Tibial nerve (tissue), 4 donors: ENCODE measurements at regions not wholly inside any gene's neighbourhood (a gene's known extent, or its start where the extent isn't known, plus 50 kb on each side); places are given as distances from the start of the nearest gene placed in this dataset.
"Not testable (repeated sequence)": the region's sequence is repeated elsewhere in the genome, so short reads cannot be mapped to it uniquely, and the experiment has no call there.

ENCODE experiments used
- DNase-seq, 2 donors: peaks; one replicate each; pipeline ENCODE4 v3.0.0-alpha.2; 2019; ENCODE audit warnings: low spot score in 2 of 2
- H3K27ac ChIP-seq, 4 donors: fragments of 200-600 bp; sonication (generic) in 3 of 4; one replicate each; pipeline ENCODE4 v1.5.1; 2017 to 2019; ENCODE audit warnings: mild to moderate bottlenecking in 1 of 4
- H3K27me3 ChIP-seq, 2 donors: fragments of 200-600 bp; sonication (generic) in 1 of 2; one replicate each; pipeline versions ENCODE4 v1.5.1 to v1.6.0; 2017 to 2019
- H3K36me3 ChIP-seq, 3 donors: fragments of 200-600 bp; sonication (generic); one replicate each; pipeline ENCODE4 v1.5.1; 2018 to 2019
- H3K4me1 ChIP-seq, 4 donors: fragments of 200-600 bp; sonication (generic) in 3 of 4; one replicate each; pipeline ENCODE4 v1.5.1; 2017 to 2019
- H3K4me3 ChIP-seq, 4 donors: fragments of 200-600 bp; sonication (generic) in 3 of 4; one replicate each; pipeline ENCODE4 v1.5.1; 2017 to 2019; ENCODE audit warnings: mild to moderate bottlenecking in 1 of 4, moderate library complexity in 1 of 4
- H3K9me3 ChIP-seq, 4 donors: fragments of 200-600 bp; sonication (generic) in 3 of 4; one replicate each; pipeline ENCODE4 v1.5.1; 2017 to 2019
- CTCF ChIP-seq, 5 experiments: fragments of 200-600 bp in 3 of 5; fragments of 450-650 bp in 2 of 5; sonication (generic) in 3 of 5; IDR thresholded peaks; one replicate each; pipeline ENCODE4 v1.5.1; 2016 to 2019; ENCODE audit warnings: antibody characterized with exemption in 5 of 5, mild to moderate bottlenecking in 3 of 5, moderate library complexity in 2 of 5
- EP300 ChIP-seq, 2 donors: sonication (generic); formaldehyde crosslinking; IDR thresholded peaks; one replicate each; pipeline ENCODE4 v1.6.1; 2017; ENCODE audit warnings: antibody characterized with exemption in 2 of 2, mild to moderate bottlenecking in 1 of 2
- POLR2A ChIP-seq, 2 donors: fragments of 450-650 bp; IDR thresholded peaks; one replicate each; pipeline ENCODE4 v1.6.1; 2017; ENCODE audit warnings: antibody characterized with exemption in 2 of 2, mild to moderate bottlenecking in 2 of 2, moderate library complexity in 2 of 2
- WGBS, 2 donors: methylation state at CpG; one replicate each; pipeline ENCODE4 v1.1.5; 2018; 5-methylcytosine and 5-hydroxymethylcytosine counted together

- H3K9me3 ChIP-seq, result no peaks in the 10 kb centered on the region
- 54 to 60% methylated on average over 3 of the region's 3 CpGs for WGBS, 2 donors
- H3K4me1 ChIP-seq, result no peaks in the 10 kb centered on the region
- no peak for TF ChIP-seq POLR2A (IDR thresholded peaks at IDR 0.05)
- no peak for TF ChIP-seq EP300 (IDR thresholded peaks at IDR 0.05)
- no peak for TF ChIP-seq CTCF (IDR thresholded peaks at IDR 0.05)
- no peak for DNase-seq
- no peaks in the 10 kb centered on the region for H3K36me3 ChIP-seq
- H3K4me3 ChIP-seq, result no peak overlapping the region
- no peaks in the 10 kb centered on the region for H3K27me3 ChIP-seq
- no peak overlapping the region for H3K27ac ChIP-seq
These were observed 126.6 kb downstream of the HNRNPD start for GRCh38 chr4:82247171-82247570.

- no peak overlapping the region for H3K27ac ChIP-seq
- WGBS, 2 donors, result 85 to 90% methylated on average over 2 of the region's 2 CpGs
- no peak overlapping the region for H3K4me3 ChIP-seq
- H3K4me1 ChIP-seq, result no peaks in the 10 kb centered on the region
- no peak for TF ChIP-seq POLR2A (IDR thresholded peaks at IDR 0.05)
- no peak for TF ChIP-seq EP300 (IDR thresholded peaks at IDR 0.05)
- no peak for TF ChIP-seq CTCF (IDR thresholded peaks at IDR 0.05)
- no peak for DNase-seq
- no peaks in the 10 kb centered on the region for H3K9me3 ChIP-seq
- H3K36me3 ChIP-seq, result no peaks in the 10 kb centered on the region
- no peaks in the 10 kb centered on the region for H3K27me3 ChIP-seq
These were observed 132.3 kb downstream of the HNRNPD start for GRCh38 chr4:82241534-82241933.

- no peaks in the 10 kb centered on the region for H3K27me3 ChIP-seq
- no peaks in the 10 kb centered on the region for H3K4me1 ChIP-seq
- H3K9me3 ChIP-seq, result no peaks in the 10 kb centered on the region
- H3K27ac ChIP-seq, result no peak overlapping the region
- no peak for DNase-seq
- no peak for TF ChIP-seq CTCF (IDR thresholded peaks at IDR 0.05)
- TF ChIP-seq EP300 (IDR thresholded peaks at IDR 0.05), result no peak
- no peak for TF ChIP-seq POLR2A (IDR thresholded peaks at IDR 0.05)
- WGBS, 2 donors, result 94% methylated on average over 7 of the region's 7 CpGs
- no peak overlapping the region for H3K4me3 ChIP-seq
- no peaks in the 10 kb centered on the region for H3K36me3 ChIP-seq
These were observed 133.4 kb downstream of the HNRNPD start for GRCh38 chr4:82240410-82240809.

GRCh38 chr4:82237142-82237541 lies 136.6 kb downstream of the HNRNPD start:
- not testable (repeated sequence) for H3K4me3 ChIP-seq, H3K4me1 ChIP-seq, H3K36me3 ChIP-seq, DNase-seq, H3K9me3 ChIP-seq, H3K27ac ChIP-seq, H3K27me3 ChIP-seq
- WGBS, 2 donors, result 73 to 83% methylated on average over 1 of the region's 1 CpG

- no peaks in the 10 kb centered on the region for H3K4me1 ChIP-seq
- DNase-seq, result no peak
- H3K9me3 ChIP-seq, result no peaks in the 10 kb centered on the region
- no peaks in the 10 kb centered on the region for H3K36me3 ChIP-seq
- TF ChIP-seq CTCF (IDR thresholded peaks at IDR 0.05), result no peak
- TF ChIP-seq EP300 (IDR thresholded peaks at IDR 0.05), result no peak
- no peak for TF ChIP-seq POLR2A (IDR thresholded peaks at IDR 0.05)
- no peaks in the 10 kb centered on the region for H3K27me3 ChIP-seq
- no peak overlapping the region for H3K4me3 ChIP-seq
- 0 to 95% methylated on average over 1 of the region's 1 CpG for WGBS, 2 donors
- H3K27ac ChIP-seq, result no peak overlapping the region
These were observed 138.4 kb downstream of the HNRNPD start for GRCh38 chr4:82235346-82235745.

GRCh38 chr4:82232891-82233290 lies 140.9 kb downstream of the HNRNPD start:
- H3K36me3 ChIP-seq, result no peaks in the 10 kb centered on the region
- no peak overlapping the region for H3K27ac ChIP-seq
- DNase-seq, result no peak
- no peaks in the 10 kb centered on the region for H3K27me3 ChIP-seq
- no peak overlapping the region for H3K4me3 ChIP-seq
- no peaks in the 10 kb centered on the region for H3K4me1 ChIP-seq
- TF ChIP-seq CTCF (IDR thresholded peaks at IDR 0.05) (no peak), EP300 (IDR thresholded peaks at IDR 0.05) (no peak), POLR2A (IDR thresholded peaks at IDR 0.05) (no peak)
- no peaks in the 10 kb centered on the region for H3K9me3 ChIP-seq
- 40 to 51% methylated on average over 1 of the region's 1 CpG for WGBS, 2 donors
